ENCODE measurements at regions not wholly inside any gene's neighbourhood (a gene's known extent, or its start where the extent isn't known, plus 50 kb on each side); places are given as distances from the start of the nearest gene placed in this dataset.

- no peak for TF ChIP-seq CTCF (IDR thresholded peaks at IDR 0.05; ENCODE audit: insufficient read depth, low read depth, low read length)
- TF ChIP-seq EZH2 (IDR thresholded peaks at IDR 0.05; ENCODE audit: insufficient read depth, low read length): no peak
These were observed 77.1 kb downstream of the YIPF5 start for GRCh38 chr5:144093400-144093799.
